ENCODE measurements at regions not wholly inside any gene's neighbourhood (a gene's known extent, or its start where the extent isn't known, plus 50 kb on each side); places are given as distances from the start of the nearest gene placed in this dataset.

DNA sequence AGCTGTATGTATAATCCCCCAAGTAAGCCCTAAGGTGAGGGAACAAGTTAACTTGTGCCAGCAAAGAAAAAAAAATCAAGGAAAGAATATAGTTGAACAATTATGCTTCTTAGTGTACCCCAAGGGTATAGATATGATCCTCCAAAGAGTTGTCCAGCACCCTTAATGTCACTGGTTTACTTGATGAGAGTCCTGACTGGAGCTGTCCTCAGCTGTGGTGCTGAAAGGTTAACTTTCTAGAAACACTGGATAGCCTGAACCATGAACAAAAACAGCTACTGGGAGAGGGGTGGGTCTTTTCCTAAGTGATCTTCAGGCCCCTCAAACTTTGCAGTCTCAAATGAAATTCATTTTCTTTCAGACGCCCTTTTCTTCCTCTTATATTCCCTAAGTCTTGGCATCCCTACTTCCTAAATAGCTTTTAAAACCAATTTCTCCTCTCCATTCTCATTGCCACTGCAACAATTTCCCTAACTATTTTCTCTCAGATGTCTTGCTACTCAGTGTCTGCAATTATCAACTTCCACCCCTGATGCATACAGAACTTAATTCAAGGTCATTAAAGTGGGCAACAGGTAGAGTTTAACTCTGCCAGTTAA, 83.5 kb upstream of the PROKR2 start:
- TF ChIP-seq, protein P1, sequence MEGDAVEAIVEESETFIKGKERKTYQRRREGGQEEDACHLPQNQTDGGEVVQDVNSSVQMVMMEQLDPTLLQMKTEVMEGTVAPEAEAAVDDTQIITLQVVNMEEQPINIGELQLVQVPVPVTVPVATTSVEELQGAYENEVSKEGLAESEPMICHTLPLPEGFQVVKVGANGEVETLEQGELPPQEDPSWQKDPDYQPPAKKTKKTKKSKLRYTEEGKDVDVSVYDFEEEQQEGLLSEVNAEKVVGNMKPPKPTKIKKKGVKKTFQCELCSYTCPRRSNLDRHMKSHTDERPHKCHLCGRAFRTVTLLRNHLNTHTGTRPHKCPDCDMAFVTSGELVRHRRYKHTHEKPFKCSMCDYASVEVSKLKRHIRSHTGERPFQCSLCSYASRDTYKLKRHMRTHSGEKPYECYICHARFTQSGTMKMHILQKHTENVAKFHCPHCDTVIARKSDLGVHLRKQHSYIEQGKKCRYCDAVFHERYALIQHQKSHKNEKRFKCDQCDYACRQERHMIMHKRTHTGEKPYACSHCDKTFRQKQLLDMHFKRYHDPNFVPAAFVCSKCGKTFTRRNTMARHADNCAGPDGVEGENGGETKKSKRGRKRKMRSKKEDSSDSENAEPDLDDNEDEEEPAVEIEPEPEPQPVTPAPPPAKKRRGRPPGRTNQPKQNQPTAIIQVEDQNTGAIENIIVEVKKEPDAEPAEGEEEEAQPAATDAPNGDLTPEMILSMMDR (IDR thresholded peaks at IDR 0.05): no peak
- TF ChIP-seq POLR2AphosphoS5 (IDR thresholded peaks at IDR 0.05; ENCODE audit: low read depth, low read length): no peak
